Peyer's patch (tissue), 4 donors: ENCODE measurements at regions not wholly inside any gene's neighbourhood (a gene's known extent, or its start where the extent isn't known, plus 50 kb on each side); places are given as distances from the start of the nearest gene placed in this dataset.

Experiments
- DNase-seq, 3 donors: peaks; one replicate each; pipeline ENCODE4 v3.0.0-alpha.2; 2017 to 2019
- H3K27ac ChIP-seq, 4 donors: fragments of 200-600 bp; sonication (generic); one replicate each; pipeline ENCODE4 v1.5.1; 2016 to 2019
- H3K27me3 ChIP-seq, 2 donors: fragments of 200-600 bp; sonication (generic); one replicate each; pipeline ENCODE4 v1.5.1; 2019
- H3K36me3 ChIP-seq, 3 donors: fragments of 200-600 bp; sonication (generic); one replicate each; pipeline ENCODE4 v1.5.1; 2016 to 2019
- H3K4me1 ChIP-seq, 4 donors: fragments of 200-600 bp; sonication (generic); one replicate each; pipeline ENCODE4 v1.5.1; 2016 to 2019
- H3K4me3 ChIP-seq, 4 donors: fragments of 200-600 bp; sonication (generic); 1 replicate in 3 of 4; 2 replicates in 1 of 4; pipeline ENCODE4 v1.5.1; 2016 to 2019; ENCODE audit warnings: mild to moderate bottlenecking in 1 of 4
- H3K9me3 ChIP-seq, 4 donors: fragments of 200-600 bp; sonication (generic); one replicate each; pipeline ENCODE4 v1.5.1; 2016 to 2019; ENCODE audit warnings: mild to moderate bottlenecking in 1 of 4
- CTCF ChIP-seq, 6 experiments: fragments of 450-650 bp in 4 of 6; fragments of 200-600 bp in 2 of 6; sonication (generic) in 1 of 6; IDR thresholded peaks; one replicate each; pipeline ENCODE4 v1.5.1; 2017 to 2019; ENCODE audit warnings: antibody characterized with exemption in 6 of 6, mild to moderate bottlenecking in 3 of 6, moderate library complexity in 1 of 6
- POLR2A ChIP-seq, 2 donors: fragments of 450-650 bp; IDR thresholded peaks; one replicate each; pipeline ENCODE4 v1.5.1; 2017; ENCODE audit warnings: antibody characterized with exemption in 2 of 2, mild to moderate bottlenecking in 2 of 2, moderate library complexity in 2 of 2

DNA sequence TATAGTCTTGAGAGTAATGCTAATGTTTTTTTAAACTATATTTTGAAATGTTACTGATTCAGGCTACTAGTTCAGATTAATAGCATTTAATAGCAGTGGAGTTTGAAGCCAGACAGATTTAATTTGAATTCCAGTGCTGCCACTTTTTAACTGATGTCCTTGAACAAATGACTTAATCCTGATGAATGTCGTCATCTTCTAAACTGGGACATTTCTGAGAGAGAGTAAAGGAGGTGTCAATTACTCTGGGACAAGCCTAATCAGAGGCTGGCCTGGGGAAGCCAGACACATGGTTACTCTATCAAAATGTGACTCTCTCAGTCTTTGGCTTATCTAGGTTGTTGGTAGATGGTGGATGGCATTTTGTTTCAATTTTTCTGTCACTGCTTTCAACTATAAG is 246.7 kb downstream of the HS3ST3A1 start:
- TF ChIP-seq POLR2A (IDR thresholded peaks at IDR 0.05) (no peak), CTCF (IDR thresholded peaks at IDR 0.05) (no peak)
- H3K4me3 ChIP-seq: no peak overlapping the region
- DNase-seq: no peak
- no peaks in the 10 kb centered on the region for H3K27me3 ChIP-seq
- no peaks in the 10 kb centered on the region for H3K9me3 ChIP-seq
- H3K36me3 ChIP-seq: no peaks in the 10 kb centered on the region
- no peak overlapping the region for H3K27ac ChIP-seq
- H3K4me1 ChIP-seq: no peaks in the 10 kb centered on the region

DNA sequence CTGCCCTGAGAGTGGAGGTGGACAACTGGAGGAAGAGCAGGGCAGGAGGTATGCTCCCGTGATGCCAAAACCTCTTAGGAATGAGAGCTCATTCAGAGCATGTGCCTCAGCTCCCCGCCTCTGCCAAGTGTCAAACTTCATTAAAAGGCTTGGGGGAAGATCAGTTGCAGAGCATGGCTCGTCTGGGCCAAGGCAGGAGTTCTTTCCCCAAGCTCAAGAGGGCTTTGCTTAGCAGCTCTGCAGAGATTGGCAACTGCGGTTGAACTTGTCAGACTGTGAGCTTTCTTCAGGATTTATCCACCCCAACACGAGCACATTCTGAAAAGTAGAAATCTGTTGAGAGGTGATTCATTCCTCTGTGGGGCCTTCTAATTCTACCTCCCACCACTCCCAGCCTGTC is 248.1 kb downstream of the HS3ST3A1 start:
- H3K4me3 ChIP-seq: no peak overlapping the region
- no peak for TF ChIP-seq CTCF (IDR thresholded peaks at IDR 0.05)
- no peak for DNase-seq
- no peaks in the 10 kb centered on the region for H3K36me3 ChIP-seq
- no peaks in the 10 kb centered on the region for H3K27me3 ChIP-seq
- no peaks in the 10 kb centered on the region for H3K9me3 ChIP-seq
- no peaks in the 10 kb centered on the region for H3K4me1 ChIP-seq
- H3K27ac ChIP-seq: no peak overlapping the region

GRCh38 chr17:13352747-13353415 is 248.8 kb downstream of the HS3ST3A1 start:
- TF ChIP-seq CTCF (IDR thresholded peaks at IDR 0.05): no peak
- no peak for TF ChIP-seq POLR2A (IDR thresholded peaks at IDR 0.05)
- no peaks in the 10 kb centered on the region for H3K27me3 ChIP-seq
- no peak overlapping the region for H3K27ac ChIP-seq
- no peaks in the 10 kb centered on the region for H3K36me3 ChIP-seq
- H3K4me3 ChIP-seq: no peak overlapping the region
- no peak for DNase-seq
- H3K4me1 ChIP-seq: no peaks in the 10 kb centered on the region
- no peaks in the 10 kb centered on the region for H3K9me3 ChIP-seq

DNA sequence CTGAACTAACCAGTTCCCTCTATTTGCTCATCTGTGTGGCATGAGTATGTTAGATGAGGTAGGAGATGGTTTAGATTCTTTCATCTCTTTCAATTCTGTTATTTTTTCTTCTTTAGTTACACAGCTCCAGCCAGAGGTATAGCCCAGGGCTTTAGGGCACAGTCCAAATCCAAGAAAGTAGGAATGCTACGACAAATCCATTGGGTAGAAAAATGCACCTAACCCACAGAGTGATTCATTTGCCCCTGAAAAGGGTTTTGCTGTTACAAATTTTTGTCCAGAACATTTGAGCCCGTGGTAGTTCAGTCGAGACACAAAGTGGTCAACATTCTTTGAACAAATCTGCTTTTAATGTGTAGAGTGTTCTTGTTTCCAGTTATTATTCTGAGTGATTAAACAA is 250.7 kb downstream of the HS3ST3A1 start:
- Histone ChIP-seq H3K9me3 (no peaks in the 10 kb centered on the region), H3K4me3 (no peak overlapping the region), H3K4me1 (no peaks in the 10 kb centered on the region), H3K27ac (no peak overlapping the region), H3K36me3 (no peaks in the 10 kb centered on the region), H3K27me3 (no peaks in the 10 kb centered on the region)
- no peak for DNase-seq
- TF ChIP-seq POLR2A (IDR thresholded peaks at IDR 0.05) (no peak), CTCF (IDR thresholded peaks at IDR 0.05) (no peak)

- Histone ChIP-seq H3K27ac (no peak overlapping the region), H3K36me3 (no peaks in the 10 kb centered on the region), H3K4me1 (no peaks in the 10 kb centered on the region), H3K4me3 (no peak overlapping the region), H3K27me3 (no peaks in the 10 kb centered on the region), H3K9me3 (no peaks in the 10 kb centered on the region)
- TF ChIP-seq POLR2A (IDR thresholded peaks at IDR 0.05): no peak
- no peak for TF ChIP-seq CTCF (IDR thresholded peaks at IDR 0.05)
- no peak for DNase-seq
Observed at GRCh38 chr17:13350466-13350865, 251.3 kb downstream of the HS3ST3A1 start.
